ENCODE measurements at regions not wholly inside any gene's neighbourhood (a gene's known extent, or its start where the extent isn't known, plus 50 kb on each side); places are given as distances from the start of the nearest gene placed in this dataset.

GRCh38 chr17:71164561-71164960 lies 956.3 kb upstream of the SOX9 start:
- H3K27me3 Mint-ChIP-seq (ENCODE audit: low read depth): no peaks in the 10 kb centered on the region
- no peaks in the 10 kb centered on the region for H3K9me3 Mint-ChIP-seq
- ATAC-seq (no peak), DNase-seq (ENCODE audit: low spot score) (no peak)
- no peaks in the 10 kb centered on the region for H3K36me3 Mint-ChIP-seq
- POLR2A ChIA-PET: no interaction called here
- no peak overlapping the region for H3K4me3 Mint-ChIP-seq
- CTCF ChIA-PET: no interaction called here
- TF ChIP-seq, protein P1, sequence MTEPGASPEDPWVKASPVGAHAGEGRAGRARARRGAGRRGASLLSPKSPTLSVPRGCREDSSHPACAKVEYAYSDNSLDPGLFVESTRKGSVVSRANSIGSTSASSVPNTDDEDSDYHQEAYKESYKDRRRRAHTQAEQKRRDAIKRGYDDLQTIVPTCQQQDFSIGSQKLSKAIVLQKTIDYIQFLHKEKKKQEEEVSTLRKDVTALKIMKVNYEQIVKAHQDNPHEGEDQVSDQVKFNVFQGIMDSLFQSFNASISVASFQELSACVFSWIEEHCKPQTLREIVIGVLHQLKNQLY (CRISPR knock-in tag; IDR thresholded peaks at IDR 0.05): no peak
- no peak for TF ChIP-seq MXD4 (CRISPR knock-in tag; IDR thresholded peaks at IDR 0.05; ENCODE audit: borderline replicate concordance)
- no peak for TF ChIP-seq ELF4 (CRISPR knock-in tag; IDR thresholded peaks at IDR 0.05; ENCODE audit: low read depth)
- no peak for TF ChIP-seq RORB (CRISPR knock-in tag; IDR thresholded peaks at IDR 0.05)
- no peak for TF ChIP-seq NFYB (CRISPR knock-in tag; conservative IDR thresholded peaks at IDR 0.05; ENCODE audit: low read depth)
- no peak for TF ChIP-seq ZNF671 (CRISPR knock-in tag; IDR thresholded peaks at IDR 0.05)
- TF ChIP-seq ARID4B (CRISPR knock-in tag; IDR thresholded peaks at IDR 0.05; ENCODE audit: borderline replicate concordance): no peak
- TF ChIP-seq, protein P2, sequence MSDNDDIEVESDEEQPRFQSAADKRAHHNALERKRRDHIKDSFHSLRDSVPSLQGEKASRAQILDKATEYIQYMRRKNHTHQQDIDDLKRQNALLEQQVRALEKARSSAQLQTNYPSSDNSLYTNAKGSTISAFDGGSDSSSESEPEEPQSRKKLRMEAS (CRISPR knock-in tag; IDR thresholded peaks at IDR 0.05): no peak
- no peak for TF ChIP-seq JAZF1 (CRISPR knock-in tag; IDR thresholded peaks at IDR 0.05)
- no peak for TF ChIP-seq NR3C1 (CRISPR knock-in tag; conservative IDR thresholded peaks at IDR 0.05; ENCODE audit: low read depth)
- TF ChIP-seq, protein P3, sequence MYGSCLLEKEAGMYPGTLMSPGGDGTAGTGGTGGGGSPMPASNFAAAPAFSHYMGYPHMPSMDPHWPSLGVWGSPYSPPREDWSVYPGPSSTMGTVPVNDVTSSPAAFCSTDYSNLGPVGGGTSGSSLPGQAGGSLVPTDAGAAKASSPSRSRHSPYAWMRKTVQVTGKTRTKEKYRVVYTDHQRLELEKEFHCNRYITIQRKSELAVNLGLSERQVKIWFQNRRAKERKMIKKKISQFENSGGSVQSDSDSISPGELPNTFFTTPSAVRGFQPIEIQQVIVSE (CRISPR knock-in tag; IDR thresholded peaks at IDR 0.05; ENCODE audit: borderline replicate concordance): no peak
- no peak for TF ChIP-seq ZNF138 (CRISPR knock-in tag; conservative IDR thresholded peaks at IDR 0.05)
- TF ChIP-seq, protein P4, sequence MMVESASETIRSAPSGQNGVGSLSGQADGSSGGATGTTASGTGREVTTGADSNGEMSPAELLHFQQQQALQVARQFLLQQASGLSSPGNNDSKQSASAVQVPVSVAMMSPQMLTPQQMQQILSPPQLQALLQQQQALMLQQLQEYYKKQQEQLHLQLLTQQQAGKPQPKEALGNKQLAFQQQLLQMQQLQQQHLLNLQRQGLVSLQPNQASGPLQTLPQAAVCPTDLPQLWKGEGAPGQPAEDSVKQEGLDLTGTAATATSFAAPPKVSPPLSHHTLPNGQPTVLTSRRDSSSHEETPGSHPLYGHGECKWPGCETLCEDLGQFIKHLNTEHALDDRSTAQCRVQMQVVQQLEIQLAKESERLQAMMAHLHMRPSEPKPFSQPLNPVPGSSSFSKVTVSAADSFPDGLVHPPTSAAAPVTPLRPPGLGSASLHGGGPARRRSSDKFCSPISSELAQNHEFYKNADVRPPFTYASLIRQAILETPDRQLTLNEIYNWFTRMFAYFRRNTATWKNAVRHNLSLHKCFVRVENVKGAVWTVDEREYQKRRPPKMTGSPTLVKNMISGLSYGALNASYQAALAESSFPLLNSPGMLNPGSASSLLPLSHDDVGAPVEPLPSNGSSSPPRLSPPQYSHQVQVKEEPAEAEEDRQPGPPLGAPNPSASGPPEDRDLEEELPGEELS (CRISPR knock-in tag; IDR thresholded peaks at IDR 0.05): no peak
- TF ChIP-seq, protein P5, sequence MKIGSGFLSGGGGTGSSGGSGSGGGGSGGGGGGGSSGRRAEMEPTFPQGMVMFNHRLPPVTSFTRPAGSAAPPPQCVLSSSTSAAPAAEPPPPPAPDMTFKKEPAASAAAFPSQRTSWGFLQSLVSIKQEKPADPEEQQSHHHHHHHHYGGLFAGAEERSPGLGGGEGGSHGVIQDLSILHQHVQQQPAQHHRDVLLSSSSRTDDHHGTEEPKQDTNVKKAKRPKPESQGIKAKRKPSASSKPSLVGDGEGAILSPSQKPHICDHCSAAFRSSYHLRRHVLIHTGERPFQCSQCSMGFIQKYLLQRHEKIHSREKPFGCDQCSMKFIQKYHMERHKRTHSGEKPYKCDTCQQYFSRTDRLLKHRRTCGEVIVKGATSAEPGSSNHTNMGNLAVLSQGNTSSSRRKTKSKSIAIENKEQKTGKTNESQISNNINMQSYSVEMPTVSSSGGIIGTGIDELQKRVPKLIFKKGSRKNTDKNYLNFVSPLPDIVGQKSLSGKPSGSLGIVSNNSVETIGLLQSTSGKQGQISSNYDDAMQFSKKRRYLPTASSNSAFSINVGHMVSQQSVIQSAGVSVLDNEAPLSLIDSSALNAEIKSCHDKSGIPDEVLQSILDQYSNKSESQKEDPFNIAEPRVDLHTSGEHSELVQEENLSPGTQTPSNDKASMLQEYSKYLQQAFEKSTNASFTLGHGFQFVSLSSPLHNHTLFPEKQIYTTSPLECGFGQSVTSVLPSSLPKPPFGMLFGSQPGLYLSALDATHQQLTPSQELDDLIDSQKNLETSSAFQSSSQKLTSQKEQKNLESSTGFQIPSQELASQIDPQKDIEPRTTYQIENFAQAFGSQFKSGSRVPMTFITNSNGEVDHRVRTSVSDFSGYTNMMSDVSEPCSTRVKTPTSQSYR (CRISPR knock-in tag; IDR thresholded peaks at IDR 0.05): no peak
- TF ChIP-seq MYBL2 (CRISPR knock-in tag; IDR thresholded peaks at IDR 0.05): no peak
- no peak for TF ChIP-seq ZNF317 (CRISPR knock-in tag; IDR thresholded peaks at IDR 0.05; ENCODE audit: borderline replicate concordance, low read depth)
- no peak for TF ChIP-seq FOXP1 (CRISPR knock-in tag; IDR thresholded peaks at IDR 0.05; ENCODE audit: borderline replicate concordance)
- TF ChIP-seq, protein P6, sequence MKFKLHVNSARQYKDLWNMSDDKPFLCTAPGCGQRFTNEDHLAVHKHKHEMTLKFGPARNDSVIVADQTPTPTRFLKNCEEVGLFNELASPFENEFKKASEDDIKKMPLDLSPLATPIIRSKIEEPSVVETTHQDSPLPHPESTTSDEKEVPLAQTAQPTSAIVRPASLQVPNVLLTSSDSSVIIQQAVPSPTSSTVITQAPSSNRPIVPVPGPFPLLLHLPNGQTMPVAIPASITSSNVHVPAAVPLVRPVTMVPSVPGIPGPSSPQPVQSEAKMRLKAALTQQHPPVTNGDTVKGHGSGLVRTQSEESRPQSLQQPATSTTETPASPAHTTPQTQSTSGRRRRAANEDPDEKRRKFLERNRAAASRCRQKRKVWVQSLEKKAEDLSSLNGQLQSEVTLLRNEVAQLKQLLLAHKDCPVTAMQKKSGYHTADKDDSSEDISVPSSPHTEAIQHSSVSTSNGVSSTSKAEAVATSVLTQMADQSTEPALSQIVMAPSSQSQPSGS (CRISPR knock-in tag; IDR thresholded peaks at IDR 0.05; ENCODE audit: borderline replicate concordance, low read depth): no peak
- TF ChIP-seq, protein P7, sequence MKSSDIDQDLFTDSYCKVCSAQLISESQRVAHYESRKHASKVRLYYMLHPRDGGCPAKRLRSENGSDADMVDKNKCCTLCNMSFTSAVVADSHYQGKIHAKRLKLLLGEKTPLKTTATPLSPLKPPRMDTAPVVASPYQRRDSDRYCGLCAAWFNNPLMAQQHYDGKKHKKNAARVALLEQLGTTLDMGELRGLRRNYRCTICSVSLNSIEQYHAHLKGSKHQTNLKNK (CRISPR knock-in tag; IDR thresholded peaks at IDR 0.05): no peak
- TF ChIP-seq GABPB1 (CRISPR knock-in tag; IDR thresholded peaks at IDR 0.05): no peak
- H3K4me1 Mint-ChIP-seq: no peaks in the 10 kb centered on the region
- no peak overlapping the region for H3K27ac Mint-ChIP-seq
